ENCODE measurements at regions not wholly inside any gene's neighbourhood (a gene's known extent, or its start where the extent isn't known, plus 50 kb on each side); places are given as distances from the start of the nearest gene placed in this dataset.
"Not testable (repeated sequence)": the region's sequence is repeated elsewhere in the genome, so short reads cannot be mapped to it uniquely, and the experiment has no call there.

GRCh38 chr7:145735061-145735460 is 381.5 kb upstream of the CNTNAP2 start:
- H3K27me3 ChIP-seq (ENCODE audit: insufficient read depth, low read length), result no peaks in the 10 kb centered on the region

GRCh38 chr7:145732521-145732920 is 384.1 kb upstream of the CNTNAP2 start:
- H3K36me3 ChIP-seq (ENCODE audit: insufficient read depth, low read length), result no peaks in the 10 kb centered on the region
- no peaks in the 10 kb centered on the region for H3K27me3 ChIP-seq (ENCODE audit: insufficient read depth, low read length)
- H3K4me1 ChIP-seq (ENCODE audit: insufficient read depth, low read length), result no peaks in the 10 kb centered on the region
- H3K4me3 ChIP-seq (ENCODE audit: low read length), result no peak overlapping the region
- H3K9me3 ChIP-seq (ENCODE audit: low read length), result no peaks in the 10 kb centered on the region
- no peak overlapping the region for H2AFZ ChIP-seq (ENCODE audit: low read depth, low read length)

More at GRCh38 chr7:145735061-145735460, 381.5 kb upstream of the CNTNAP2 start:
- Histone ChIP-seq H3K9me3 (ENCODE audit: low read length) (no peaks in the 10 kb centered on the region), H3K36me3 (ENCODE audit: insufficient read depth, low read length) (no peaks in the 10 kb centered on the region), H2AFZ (ENCODE audit: low read depth, low read length) (no peak overlapping the region), H3K4me3 (ENCODE audit: low read length) (no peak overlapping the region), H3K4me1 (ENCODE audit: insufficient read depth, low read length) (no peaks in the 10 kb centered on the region)

GRCh38 chr7:145729691-145730090 is 386.9 kb upstream of the CNTNAP2 start:
- Histone ChIP-seq H2AFZ (ENCODE audit: low read depth, low read length) (no peak overlapping the region), H3K9me3 (ENCODE audit: low read length) (no peaks in the 10 kb centered on the region), H3K4me1 (ENCODE audit: insufficient read depth, low read length) (no peaks in the 10 kb centered on the region), H3K36me3 (ENCODE audit: insufficient read depth, low read length) (no peaks in the 10 kb centered on the region), H3K4me3 (ENCODE audit: low read length) (no peak overlapping the region), H3K27me3 (ENCODE audit: insufficient read depth, low read length) (no peaks in the 10 kb centered on the region)

- H3K27me3 ChIP-seq (ENCODE audit: insufficient read depth, low read length), result no peaks in the 10 kb centered on the region
- no peak overlapping the region for H3K4me3 ChIP-seq (ENCODE audit: low read length)
- H2AFZ ChIP-seq (ENCODE audit: low read depth, low read length), result no peak overlapping the region
Observed at GRCh38 chr7:145718129-145718528, 398.5 kb upstream of the CNTNAP2 start.

GRCh38 chr7:145700488-145700887 is 416.1 kb upstream of the CNTNAP2 start:
- Histone ChIP-seq H3K27me3 (ENCODE audit: insufficient read depth, low read length) (no peaks in the 10 kb centered on the region), H3K9me3 (ENCODE audit: low read length) (no peaks in the 10 kb centered on the region), H3K4me1 (ENCODE audit: insufficient read depth, low read length) (no peaks in the 10 kb centered on the region), H3K4me3 (ENCODE audit: low read length) (no peak overlapping the region), H2AFZ (ENCODE audit: low read depth, low read length) (no peak overlapping the region), H3K36me3 (ENCODE audit: insufficient read depth, low read length) (no peaks in the 10 kb centered on the region)

More at GRCh38 chr7:145718129-145718528, 398.5 kb upstream of the CNTNAP2 start:
- Histone ChIP-seq H3K4me1 (ENCODE audit: insufficient read depth, low read length) (no peaks in the 10 kb centered on the region), H3K9me3 (ENCODE audit: low read length) (no peaks in the 10 kb centered on the region), H3K36me3 (ENCODE audit: insufficient read depth, low read length) (no peaks in the 10 kb centered on the region)

GRCh38 chr7:145698526-145699262 is 417.9 kb upstream of the CNTNAP2 start:
- Histone ChIP-seq H3K4me1 (ENCODE audit: insufficient read depth, low read length) (no peaks in the 10 kb centered on the region), H3K9me3 (ENCODE audit: low read length) (no peaks in the 10 kb centered on the region), H3K4me3 (ENCODE audit: low read length) (no peak overlapping the region), H2AFZ (ENCODE audit: low read depth, low read length) (no peak overlapping the region), H3K36me3 (ENCODE audit: insufficient read depth, low read length) (no peaks in the 10 kb centered on the region), H3K27me3 (ENCODE audit: insufficient read depth, low read length) (no peaks in the 10 kb centered on the region)

- not testable (repeated sequence) for H3K36me3 ChIP-seq (ENCODE audit: insufficient read depth, low read length); H3K4me1 ChIP-seq (ENCODE audit: insufficient read depth, low read length); H3K9me3 ChIP-seq (ENCODE audit: low read length); H3K27me3 ChIP-seq (ENCODE audit: insufficient read depth, low read length); H2AFZ ChIP-seq (ENCODE audit: low read depth, low read length); H3K4me3 ChIP-seq (ENCODE audit: low read length)
Observed at GRCh38 chr7:145697412-145698107, 419.0 kb upstream of the CNTNAP2 start.

- Histone ChIP-seq H3K4me3 (ENCODE audit: low read length) (no peak overlapping the region), H3K4me1 (ENCODE audit: insufficient read depth, low read length) (no peaks in the 10 kb centered on the region), H3K36me3 (ENCODE audit: insufficient read depth, low read length) (no peaks in the 10 kb centered on the region), H3K9me3 (ENCODE audit: low read length) (no peaks in the 10 kb centered on the region), H2AFZ (ENCODE audit: low read depth, low read length) (no peak overlapping the region), H3K27me3 (ENCODE audit: insufficient read depth, low read length) (no peaks in the 10 kb centered on the region)
Observed at GRCh38 chr7:145696071-145696470, 420.5 kb upstream of the CNTNAP2 start.

- no peak overlapping the region for H3K4me3 ChIP-seq (ENCODE audit: low read length)
- H3K36me3 ChIP-seq (ENCODE audit: insufficient read depth, low read length), result no peaks in the 10 kb centered on the region
- no peak overlapping the region for H2AFZ ChIP-seq (ENCODE audit: low read depth, low read length)
- H3K27me3 ChIP-seq (ENCODE audit: insufficient read depth, low read length), result no peaks in the 10 kb centered on the region
- H3K4me1 ChIP-seq (ENCODE audit: insufficient read depth, low read length), result no peaks in the 10 kb centered on the region
- H3K9me3 ChIP-seq (ENCODE audit: low read length), result no peaks in the 10 kb centered on the region
Observed at GRCh38 chr7:145692237-145692950, 424.2 kb upstream of the CNTNAP2 start.

- no peak overlapping the region for H3K4me3 ChIP-seq (ENCODE audit: low read length)
- no peak overlapping the region for H2AFZ ChIP-seq (ENCODE audit: low read depth, low read length)
- H3K9me3 ChIP-seq (ENCODE audit: low read length), result no peaks in the 10 kb centered on the region
- H3K36me3 ChIP-seq (ENCODE audit: insufficient read depth, low read length), result no peaks in the 10 kb centered on the region
- H3K27me3 ChIP-seq (ENCODE audit: insufficient read depth, low read length), result no peaks in the 10 kb centered on the region
- no peaks in the 10 kb centered on the region for H3K4me1 ChIP-seq (ENCODE audit: insufficient read depth, low read length)
Observed at GRCh38 chr7:145691377-145691914, 425.2 kb upstream of the CNTNAP2 start.

- Histone ChIP-seq H3K27me3 (ENCODE audit: insufficient read depth, low read length) (no peaks in the 10 kb centered on the region), H3K36me3 (ENCODE audit: insufficient read depth, low read length) (no peaks in the 10 kb centered on the region), H2AFZ (ENCODE audit: low read depth, low read length) (no peak overlapping the region), H3K9me3 (ENCODE audit: low read length) (no peaks in the 10 kb centered on the region), H3K4me1 (ENCODE audit: insufficient read depth, low read length) (no peaks in the 10 kb centered on the region), H3K4me3 (ENCODE audit: low read length) (no peak overlapping the region)
Observed at GRCh38 chr7:145681646-145682045, 435.0 kb upstream of the CNTNAP2 start.

GRCh38 chr7:145681159-145681558 is 435.4 kb upstream of the CNTNAP2 start:
- Histone ChIP-seq H3K27me3 (ENCODE audit: insufficient read depth, low read length) (no peaks in the 10 kb centered on the region), H3K36me3 (ENCODE audit: insufficient read depth, low read length) (no peaks in the 10 kb centered on the region), H2AFZ (ENCODE audit: low read depth, low read length) (no peak overlapping the region), H3K4me3 (ENCODE audit: low read length) (no peak overlapping the region), H3K4me1 (ENCODE audit: insufficient read depth, low read length) (no peaks in the 10 kb centered on the region), H3K9me3 (ENCODE audit: low read length) (no peaks in the 10 kb centered on the region)

All from neuron (in vitro differentiated cells).